GM21390 (cell line): ENCODE measurements at regions not wholly inside any gene's neighbourhood (a gene's known extent, or its start where the extent isn't known, plus 50 kb on each side); places are given as distances from the start of the nearest gene placed in this dataset.

Experiments used
- ATAC-seq: cut with Tn5 transposase; IDR thresholded peaks from one replicate; pipeline ENCODE4 v1.9.1; 2021; ENCODE audit not compliant: unreplicated experiment

DNA sequence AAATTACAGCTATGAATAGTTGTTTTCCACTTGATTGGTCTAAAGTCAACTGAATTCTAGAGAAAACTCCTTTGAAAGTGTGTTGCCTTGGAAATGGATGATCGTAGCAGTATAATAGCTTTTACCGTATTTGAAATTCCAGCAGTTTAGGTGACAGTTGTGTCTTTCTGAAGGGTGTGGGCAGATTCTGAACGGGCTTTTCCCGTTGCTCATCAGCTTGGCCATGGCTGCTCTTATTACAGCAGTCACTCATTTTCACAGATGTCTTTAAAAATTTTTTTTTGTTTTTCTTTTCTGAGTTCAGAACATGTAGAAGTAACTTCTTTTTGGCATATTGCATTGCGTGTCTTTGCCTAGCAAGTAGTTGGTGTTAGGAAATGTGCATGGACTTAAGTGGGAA lies 69.6 kb upstream of the SLC4A4 start:
- no peak for ATAC-seq

DNA sequence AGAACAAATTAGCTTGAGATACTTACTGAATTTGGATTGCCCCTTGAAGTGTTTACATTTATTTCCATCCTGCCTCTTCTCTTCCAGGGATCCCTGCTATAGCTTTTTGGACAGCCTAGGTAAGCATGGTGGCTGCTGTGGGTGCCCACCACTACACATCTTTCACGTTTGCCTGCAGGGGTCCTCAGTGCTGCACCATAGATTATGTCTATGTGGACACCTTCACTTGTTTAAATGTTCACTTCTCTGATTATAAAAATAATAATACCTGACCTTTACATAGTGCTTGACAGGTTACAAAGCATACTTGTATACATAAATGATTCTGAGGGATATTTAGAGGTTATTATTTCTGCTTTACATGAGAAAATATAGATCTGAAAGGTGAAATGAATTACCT lies 67.9 kb upstream of the SLC4A4 start:
- no peak for ATAC-seq

DNA sequence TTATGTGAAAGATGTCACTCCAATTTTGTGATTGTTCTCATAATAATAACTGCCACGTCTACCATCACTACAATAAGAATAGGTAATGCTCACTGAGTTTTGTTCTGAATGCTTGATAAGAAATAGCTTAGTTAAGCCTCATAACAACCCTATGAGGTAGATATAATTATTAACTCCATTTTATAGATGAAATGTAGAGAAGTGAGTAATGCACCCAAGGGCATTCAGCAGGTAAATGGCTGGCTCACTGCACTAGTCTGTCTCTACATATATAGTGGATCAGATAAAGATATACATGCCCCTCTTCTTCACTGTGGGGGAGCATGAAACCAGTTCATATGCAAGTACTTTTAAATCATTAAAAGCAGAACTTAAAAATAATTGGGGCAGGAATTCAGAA lies 65.8 kb upstream of the SLC4A4 start:
- no peak for ATAC-seq

DNA sequence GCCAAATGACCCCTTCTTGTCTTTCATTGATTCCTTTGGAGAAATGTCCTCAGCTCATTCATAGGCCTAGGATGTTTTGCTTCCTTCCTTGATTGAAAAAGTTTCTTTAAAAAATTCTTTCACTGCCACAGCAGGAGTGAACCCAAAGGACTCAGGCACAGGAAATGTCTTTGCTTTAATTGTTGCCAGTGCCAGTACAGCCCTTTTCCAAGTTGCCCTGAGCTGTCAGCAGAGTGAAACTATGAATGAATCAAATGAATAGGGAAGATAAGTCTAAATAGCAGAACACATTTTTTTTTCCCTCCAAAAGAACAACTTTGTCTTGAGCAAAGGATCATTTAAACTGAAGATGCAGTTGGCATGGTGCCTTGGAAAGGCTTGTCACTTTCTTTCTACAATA lies 63.8 kb upstream of the SLC4A4 start:
- ATAC-seq = no peak

DNA sequence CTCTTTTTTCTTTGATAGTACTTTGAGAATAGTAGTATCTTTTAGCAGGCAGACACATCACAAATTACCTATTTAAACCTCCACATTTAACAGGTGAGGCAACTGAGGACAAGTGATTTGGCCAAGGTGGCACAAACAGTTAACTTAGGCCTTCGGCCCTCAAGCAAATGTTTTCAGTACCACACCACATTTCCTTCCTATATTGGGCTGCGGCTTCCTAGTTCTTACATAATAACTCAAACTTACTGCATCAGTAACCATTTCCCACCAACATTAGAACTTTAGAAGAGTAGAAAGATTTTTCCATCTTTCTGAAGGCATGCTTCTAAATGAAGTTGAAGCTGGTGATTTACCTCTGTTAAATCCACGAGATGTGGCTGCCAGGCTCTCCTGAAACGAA lies 63.2 kb upstream of the SLC4A4 start:
- no peak for ATAC-seq

DNA sequence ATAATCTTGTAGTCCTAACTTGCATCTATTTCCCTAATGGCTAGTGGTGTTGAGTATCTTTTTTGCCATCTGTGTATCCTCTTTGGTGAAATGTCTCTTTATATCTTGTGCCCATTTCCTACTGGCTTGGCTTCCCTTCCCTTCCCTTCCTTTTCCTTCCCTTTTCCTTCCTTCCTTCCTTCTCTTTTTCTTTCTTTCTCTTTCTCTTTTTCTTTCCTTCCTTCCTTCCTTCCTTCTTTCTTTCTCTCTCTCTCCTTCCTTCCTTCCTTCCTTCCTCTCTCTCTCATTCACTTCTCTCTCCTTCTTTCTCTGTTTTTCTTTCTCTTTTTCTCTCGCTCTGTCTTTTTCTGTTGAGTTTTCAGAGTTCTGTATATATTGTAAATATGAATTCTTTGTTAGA lies 61.5 kb upstream of the SLC4A4 start:
- no peak for ATAC-seq

DNA sequence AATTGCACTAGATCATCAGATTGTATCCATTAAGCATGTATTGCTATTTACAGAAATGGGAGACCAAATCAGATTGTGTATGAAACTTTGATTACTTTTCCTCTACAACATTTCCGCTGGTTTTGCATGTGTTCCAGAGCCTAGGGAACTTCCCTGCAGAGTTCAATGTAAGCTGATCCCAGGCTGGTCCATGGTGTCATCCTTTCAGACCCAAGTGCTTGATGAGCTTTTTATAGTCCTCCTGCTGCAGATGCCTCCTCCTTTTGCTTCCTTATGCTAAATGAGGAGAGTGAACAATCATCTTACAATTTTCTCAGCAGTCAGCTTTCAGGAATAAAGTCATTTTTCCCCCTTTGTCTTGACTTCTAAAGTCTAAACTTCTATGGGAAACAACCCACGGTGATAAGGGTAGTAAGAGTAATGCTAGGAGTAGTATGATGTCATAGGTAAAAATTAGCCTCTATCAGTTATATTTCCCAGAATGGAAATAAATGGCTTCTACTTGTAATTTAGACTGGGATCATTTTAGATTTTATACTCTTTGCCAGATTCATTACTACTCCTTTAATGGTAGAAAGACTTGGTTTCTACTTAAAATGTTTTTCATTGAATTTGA lies 55.1 kb upstream of the SLC4A4 start:
- no peak for ATAC-seq

DNA sequence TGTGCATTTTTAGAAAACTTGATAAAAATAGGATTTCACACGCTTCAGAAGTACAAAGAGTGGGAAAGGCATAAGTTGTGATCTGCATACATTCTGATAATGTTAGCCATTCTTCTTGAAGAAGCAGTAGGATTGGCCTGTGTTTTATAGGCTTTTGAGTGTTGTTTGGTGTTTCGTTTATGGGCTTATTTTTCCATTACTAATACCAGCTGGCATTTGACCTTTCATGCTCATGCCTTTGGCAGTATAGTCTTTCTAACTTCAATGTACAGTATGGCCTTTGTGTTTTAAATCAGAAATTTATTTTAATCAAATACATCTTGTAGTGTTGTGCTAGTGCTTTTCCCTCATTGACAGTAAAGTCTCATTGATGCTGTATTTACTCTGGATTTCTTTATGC lies 51.5 kb upstream of the SLC4A4 start:
- no peak for ATAC-seq

DNA sequence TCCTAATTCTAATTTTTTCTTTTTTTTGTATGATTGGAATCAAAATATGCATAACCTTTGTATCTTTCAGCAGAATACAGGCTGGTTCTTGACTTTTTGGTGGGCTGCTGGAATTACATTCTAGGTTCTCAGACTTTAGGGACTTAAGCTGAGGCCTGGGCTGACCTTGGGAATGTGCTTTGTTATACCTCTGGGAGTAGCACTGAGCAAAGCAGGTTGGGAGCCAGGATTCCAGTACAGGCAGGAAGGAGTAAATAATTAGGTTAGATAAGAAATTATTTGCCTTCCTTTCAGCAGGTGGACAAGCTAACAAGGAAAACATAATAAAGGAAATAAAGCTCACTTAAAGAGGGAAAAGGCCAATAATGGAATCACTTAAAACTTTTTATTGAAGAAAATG lies 49.9 kb upstream of the SLC4A4 start:
- no peak for ATAC-seq
